ENCODE measurements at regions not wholly inside any gene's neighbourhood (a gene's known extent, or its start where the extent isn't known, plus 50 kb on each side); places are given as distances from the start of the nearest gene placed in this dataset.
A peak's percentile ranks its signal among the peaks of the same experiment; 100 is the strongest.
"Not testable (repeated sequence)": the region's sequence is repeated elsewhere in the genome, so short reads cannot be mapped to it uniquely, and the experiment has no call there.

- no peak for TF ChIP-seq EZH2phosphoT487 (IDR thresholded peaks at IDR 0.05; ENCODE audit: low read depth)
- peak; percentile 99 for TF ChIP-seq CTCF (IDR thresholded peaks at IDR 0.05; ENCODE audit: low read depth, low read length)
- Histone ChIP-seq H2AFZ (ENCODE audit: low read depth, low read length) (peak overlapping the region; percentile 84), H3K27ac (ENCODE audit: low read length) (no peak overlapping the region), H3K79me2 (ENCODE audit: low read length) (no peaks in the 10 kb centered on the region), H3K9ac (ENCODE audit: low read length) (peak overlapping the region; percentile 39; the same call in 1 of the 2 replicates), H3K4me2 (ENCODE audit: low read length) (peak overlapping the region; percentile 89), H3K36me3 (replicated peaks; ENCODE audit: low read depth, low read length) (no peaks in the 10 kb centered on the region), H3K27me3 (ENCODE audit: low read depth, low read length) (no peaks in the 10 kb centered on the region), H4K20me1 (ENCODE audit: insufficient read depth, low read length) (no peaks in the 10 kb centered on the region), H3K4me3 (ENCODE audit: low read length) (peak overlapping the region; percentile 74), H3K4me1 (ENCODE audit: low read length) (peaks cover 13% of the 10 kb centered on the region), H3K9me3 (ENCODE audit: insufficient read depth, low read length) (no peaks in the 10 kb centered on the region)
These were observed 520.2 kb downstream of the REEP3 start for GRCh38 chr10:64041185-64041988.

- Histone ChIP-seq H3K9me3 (ENCODE audit: insufficient read depth, low read length) (no peaks in the 10 kb centered on the region), H4K20me1 (ENCODE audit: insufficient read depth, low read length) (no peaks in the 10 kb centered on the region), H3K27me3 (ENCODE audit: low read depth, low read length) (no peaks in the 10 kb centered on the region), H3K36me3 (replicated peaks; ENCODE audit: low read depth, low read length) (no peaks in the 10 kb centered on the region), H2AFZ (ENCODE audit: low read depth, low read length) (no peak overlapping the region), H3K4me3 (ENCODE audit: low read length) (no peak overlapping the region), H3K4me2 (ENCODE audit: low read length) (no peak overlapping the region), H3K4me1 (ENCODE audit: low read length) (peaks cover 13% of the 10 kb centered on the region), H3K27ac (ENCODE audit: low read length) (no peak overlapping the region), H3K9ac (ENCODE audit: low read length) (no peak overlapping the region), H3K79me2 (ENCODE audit: low read length) (no peaks in the 10 kb centered on the region)
- TF ChIP-seq EZH2phosphoT487 (IDR thresholded peaks at IDR 0.05; ENCODE audit: low read depth), result no peak
- TF ChIP-seq CTCF (IDR thresholded peaks at IDR 0.05; ENCODE audit: low read depth, low read length), result no peak
These were observed 520.8 kb downstream of the REEP3 start for GRCh38 chr10:64041989-64042490.

GRCh38 chr10:64044098-64044497 is 522.9 kb downstream of the REEP3 start:
- no peak overlapping the region for H3K4me3 ChIP-seq (ENCODE audit: low read length)
- no peaks in the 10 kb centered on the region for H3K9me3 ChIP-seq (ENCODE audit: insufficient read depth, low read length)
- no peaks in the 10 kb centered on the region for H3K36me3 ChIP-seq (replicated peaks; ENCODE audit: low read depth, low read length)
- H3K27ac ChIP-seq (ENCODE audit: low read length), result no peak overlapping the region
- peaks cover 11% of the 10 kb centered on the region for H3K4me1 ChIP-seq (ENCODE audit: low read length)
- no peaks in the 10 kb centered on the region for H3K27me3 ChIP-seq (ENCODE audit: low read depth, low read length)
- H3K4me2 ChIP-seq (ENCODE audit: low read length), result no peak overlapping the region
- H3K9ac ChIP-seq (ENCODE audit: low read length), result no peak overlapping the region
- H3K79me2 ChIP-seq (ENCODE audit: low read length), result no peaks in the 10 kb centered on the region
- TF ChIP-seq EZH2phosphoT487 (IDR thresholded peaks at IDR 0.05; ENCODE audit: low read depth), result no peak
- TF ChIP-seq CTCF (IDR thresholded peaks at IDR 0.05; ENCODE audit: low read depth, low read length), result no peak
- H2AFZ ChIP-seq (ENCODE audit: low read depth, low read length), result no peak overlapping the region
- H4K20me1 ChIP-seq (ENCODE audit: insufficient read depth, low read length), result no peaks in the 10 kb centered on the region

- H4K20me1 ChIP-seq (ENCODE audit: insufficient read depth, low read length); H3K4me1 ChIP-seq (ENCODE audit: low read length); H3K79me2 ChIP-seq (ENCODE audit: low read length); H3K4me2 ChIP-seq (ENCODE audit: low read length); H3K4me3 ChIP-seq (ENCODE audit: low read length); H3K36me3 ChIP-seq (replicated peaks; ENCODE audit: low read depth, low read length); H3K27ac ChIP-seq (ENCODE audit: low read length); H3K27me3 ChIP-seq (ENCODE audit: low read depth, low read length); H3K9ac ChIP-seq (ENCODE audit: low read length); H2AFZ ChIP-seq (ENCODE audit: low read depth, low read length); H3K9me3 ChIP-seq (ENCODE audit: insufficient read depth, low read length): not testable (repeated sequence)
These were observed 523.9 kb downstream of the REEP3 start for GRCh38 chr10:64044957-64045632.
